ENCODE measurements at regions not wholly inside any gene's neighbourhood (a gene's known extent, or its start where the extent isn't known, plus 50 kb on each side); places are given as distances from the start of the nearest gene placed in this dataset.

DNA sequence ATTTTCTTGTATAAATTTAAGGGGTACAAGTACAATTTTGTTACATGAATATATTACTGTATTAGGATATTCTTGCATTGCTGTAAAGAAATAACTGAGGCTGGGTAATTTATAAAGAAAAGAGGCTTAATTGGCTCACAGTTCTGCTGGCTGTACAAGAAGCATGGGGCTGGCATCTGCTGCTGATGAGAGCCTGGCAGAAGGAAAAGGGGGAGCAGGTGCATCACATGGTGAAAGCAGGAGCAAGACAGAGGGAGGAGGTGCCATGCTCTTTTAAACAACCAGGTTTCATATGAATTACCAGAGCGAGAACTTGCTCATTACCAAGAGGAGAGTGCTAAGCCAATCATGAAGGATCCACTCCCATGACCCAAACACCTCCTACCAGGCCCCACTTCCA, 399.5 kb upstream of the RAB6C start:
- no peak for DNase-seq

DNA sequence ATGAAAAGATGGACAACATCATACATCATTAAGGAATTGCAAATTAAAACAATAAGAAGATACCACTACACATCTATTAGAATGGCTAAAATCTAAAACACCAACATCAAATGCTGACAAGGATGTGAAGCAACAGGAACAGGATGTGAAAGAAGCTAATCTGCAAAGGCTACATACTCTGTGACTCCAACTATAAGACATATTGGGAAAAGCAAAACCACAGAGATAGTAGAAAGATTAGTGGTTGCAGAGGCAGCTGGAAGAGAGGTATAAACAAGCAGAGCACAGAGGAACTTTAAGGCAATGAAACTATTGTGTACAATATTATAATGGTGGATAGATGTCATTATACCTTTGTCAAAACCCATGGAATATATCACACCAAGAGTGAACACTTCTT, 393.7 kb upstream of the RAB6C start:
- DNase-seq: no peak

DNA sequence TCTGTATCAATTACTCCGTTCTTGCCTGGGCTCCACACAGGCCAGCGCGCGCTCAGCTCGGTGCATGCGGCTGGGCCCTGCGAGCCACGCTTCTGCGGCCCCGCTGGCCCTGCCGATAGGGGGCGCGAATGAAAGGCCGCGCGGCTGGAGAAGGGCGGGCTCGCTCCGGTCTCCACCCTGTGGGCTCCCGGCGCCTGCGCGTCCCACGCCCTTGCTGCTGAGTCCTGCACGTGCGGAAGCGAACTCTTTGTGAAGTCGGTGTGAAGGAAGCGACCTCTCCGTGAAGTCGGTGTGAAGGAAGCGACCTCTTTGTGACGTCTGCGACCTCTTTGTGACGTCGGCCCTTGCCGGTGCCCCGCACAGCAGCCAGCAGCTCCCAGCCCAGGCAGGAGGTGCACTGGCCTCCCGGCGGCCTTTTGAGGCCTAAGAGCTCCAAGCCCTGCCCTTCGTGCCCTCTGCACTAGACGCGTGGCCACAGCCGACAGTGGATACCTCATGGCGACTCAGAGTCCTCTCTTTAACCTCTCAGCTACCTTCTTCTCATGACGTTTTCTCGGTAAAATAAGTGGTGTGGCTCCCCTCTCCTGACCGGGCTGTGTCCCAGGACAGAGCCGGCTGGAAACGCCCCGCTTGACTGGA, 391.9 kb upstream of the RAB6C start:
- DNase-seq: no peak

DNA sequence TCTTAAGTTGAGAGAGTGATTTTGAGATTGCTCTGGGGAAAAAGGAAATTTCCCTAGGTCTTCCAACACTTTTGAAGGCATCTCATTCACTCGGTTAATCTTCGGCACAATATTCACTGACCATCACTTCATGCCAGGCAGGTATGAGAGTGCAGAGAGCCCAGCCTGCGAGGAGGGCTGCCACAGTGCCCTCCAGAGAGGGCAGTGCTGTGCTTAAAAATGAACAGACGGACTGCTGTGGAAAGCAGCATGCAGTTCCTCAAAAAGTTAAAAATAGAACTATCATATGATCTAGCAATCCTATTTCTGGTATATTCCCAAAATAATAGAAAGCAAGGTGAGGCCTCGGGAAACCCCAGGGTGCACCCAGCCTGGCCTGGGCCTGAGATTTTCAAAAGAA, 374.9 kb upstream of the RAB6C start:
- no peak for DNase-seq

DNA sequence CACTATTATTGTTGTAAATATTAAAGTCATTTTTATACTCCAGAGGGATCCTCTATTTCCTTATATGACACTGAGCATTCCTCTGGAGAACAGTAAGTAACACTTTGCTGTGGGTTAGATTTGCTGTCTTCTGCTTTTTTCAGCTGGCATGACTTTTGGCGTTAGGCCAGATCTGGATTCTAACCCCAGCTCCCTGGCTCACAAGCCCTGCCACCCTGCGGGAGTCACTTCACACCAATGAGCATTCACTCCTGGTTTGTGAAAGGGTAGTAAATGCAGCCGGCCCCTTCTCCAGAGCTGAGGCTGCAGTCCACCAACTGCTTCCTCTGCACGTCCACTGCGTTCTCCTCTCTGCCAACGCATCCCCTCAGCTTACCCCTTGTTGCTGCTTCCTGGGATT, 373.8 kb upstream of the RAB6C start:
- peak; percentile 51 for DNase-seq

DNA sequence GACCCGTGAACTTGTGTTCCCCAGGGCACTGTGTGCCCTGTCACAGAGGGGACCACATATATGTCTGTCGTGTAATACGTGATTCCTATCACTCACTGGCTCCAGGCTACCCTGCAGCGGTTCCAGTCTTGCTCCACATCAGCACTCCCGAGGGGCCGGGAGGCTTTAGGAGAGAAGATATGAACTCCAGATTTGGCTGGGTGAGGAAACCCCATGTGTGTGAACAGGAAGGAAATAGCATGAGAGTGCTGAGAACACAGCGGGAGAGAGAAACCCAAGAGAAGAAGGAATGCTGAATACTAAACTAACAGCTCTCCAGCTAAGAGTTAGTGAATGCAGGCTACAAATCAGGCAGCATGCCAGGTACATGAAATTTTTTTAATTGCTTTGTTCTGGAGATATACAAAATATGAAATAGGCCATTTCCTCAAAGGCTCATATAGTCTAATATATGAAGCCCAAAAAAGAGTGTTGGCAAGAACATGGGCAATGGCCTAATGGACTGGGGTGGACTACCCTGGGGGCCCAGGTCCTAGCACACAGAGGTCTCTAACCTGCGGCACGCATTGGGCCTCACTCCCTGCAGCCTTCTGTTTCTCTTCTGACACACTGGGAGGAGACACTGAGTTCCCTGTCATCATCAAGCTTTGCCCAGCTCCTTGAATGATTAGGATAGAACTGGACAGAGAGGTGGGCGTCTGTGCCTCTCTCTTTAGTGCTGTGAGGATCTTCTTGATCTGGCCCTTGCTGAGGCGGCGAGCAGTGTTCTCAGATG, 372.8 kb upstream of the RAB6C start:
- DNase-seq: peak; percentile 18

DNA sequence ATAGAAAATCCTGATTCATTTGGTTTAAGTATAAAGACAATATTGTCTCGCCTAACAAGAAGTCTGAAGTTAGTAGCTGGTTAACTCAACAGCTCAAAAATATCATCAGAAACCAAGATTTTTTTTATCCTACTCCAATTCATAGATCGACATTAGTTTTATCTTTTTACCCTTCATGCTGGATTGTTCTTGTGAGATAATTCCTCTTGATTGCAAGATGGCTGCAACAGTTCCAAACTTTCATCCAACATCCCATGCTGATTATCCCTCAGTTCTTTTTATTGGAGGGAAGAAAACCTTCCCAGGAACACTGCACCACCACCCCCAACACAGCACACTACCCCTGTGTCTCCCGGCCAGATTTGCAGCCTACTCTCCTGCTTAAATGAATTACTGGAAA, 370.2 kb upstream of the RAB6C start:
- no peak for DNase-seq

DNA sequence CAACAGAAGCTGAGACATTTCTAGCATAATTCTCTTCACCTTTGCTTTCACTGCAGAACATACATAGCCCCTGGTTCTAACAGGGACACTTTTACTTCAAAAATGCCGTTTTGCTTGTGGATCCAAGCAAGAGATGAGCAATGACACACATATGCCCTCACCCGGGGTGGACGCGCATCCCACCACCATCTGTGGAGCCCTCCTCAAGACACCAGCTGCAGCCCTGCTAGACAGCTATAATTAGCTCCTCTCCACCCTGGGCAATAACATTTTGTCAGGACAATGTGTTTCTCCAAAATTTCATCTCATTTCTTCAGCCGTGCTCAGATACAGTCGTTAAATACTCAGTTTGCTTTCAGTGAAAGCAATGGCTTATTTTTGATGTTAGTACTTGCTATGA, 368.7 kb upstream of the RAB6C start:
- DNase-seq: peak; percentile 21

DNA sequence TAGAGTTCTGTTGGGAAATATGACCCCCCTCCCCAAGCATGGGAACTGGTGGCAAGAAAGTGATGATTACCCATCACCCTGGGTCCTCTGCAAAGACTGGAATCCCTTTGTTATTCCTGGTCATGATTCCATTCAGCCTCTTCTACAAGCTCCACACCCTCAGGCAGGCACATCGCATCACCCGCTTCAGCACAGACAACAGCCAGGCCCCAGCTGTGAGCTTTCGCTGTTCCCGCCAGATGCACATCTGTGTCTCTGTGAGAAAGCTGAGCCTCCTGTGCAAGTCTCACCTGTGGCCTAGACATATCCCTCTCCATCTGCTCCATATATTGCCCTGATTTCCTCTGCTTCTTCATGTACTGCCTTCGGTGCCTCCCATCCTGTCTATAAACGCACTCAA, 368.0 kb upstream of the RAB6C start:
- DNase-seq: no peak

DNA sequence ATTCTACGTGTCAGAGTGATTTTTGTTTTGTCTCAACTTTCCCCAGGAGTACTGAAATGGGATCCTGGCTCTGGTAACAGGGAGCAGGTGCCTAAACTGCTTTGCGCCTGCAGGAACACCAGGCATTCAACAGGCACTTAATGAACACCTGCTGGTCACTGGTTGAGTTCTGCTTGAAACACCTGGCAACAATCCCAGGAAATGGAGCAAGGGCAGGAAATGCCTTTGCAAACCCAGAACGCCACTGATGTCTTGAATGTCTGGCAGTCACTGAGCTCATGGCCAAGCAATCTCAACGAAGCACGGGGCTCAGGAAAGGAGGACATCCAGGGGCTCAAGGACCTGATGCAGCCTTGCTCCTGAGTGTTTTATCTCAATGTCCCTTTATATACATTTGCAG, 360.0 kb upstream of the RAB6C start:
- peak; percentile 53 for DNase-seq

DNA sequence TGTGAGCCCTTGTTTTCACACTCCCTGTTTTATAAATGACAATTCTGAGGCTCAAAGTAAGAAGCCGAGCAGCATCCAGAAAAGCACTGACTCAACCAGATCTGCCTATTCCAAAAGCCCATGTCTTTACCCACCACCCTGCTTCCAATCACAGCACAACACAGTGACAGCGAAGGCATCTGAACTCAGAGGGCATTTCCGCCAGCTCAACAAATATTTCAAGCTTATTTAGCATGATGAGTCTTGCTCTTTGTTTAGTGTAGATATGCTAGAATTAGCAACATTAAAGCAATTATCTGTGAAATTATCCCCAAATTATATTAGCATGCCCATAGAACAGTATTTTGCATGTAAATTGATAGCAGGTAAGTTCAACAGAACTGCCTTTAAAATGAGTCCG, 359.1 kb upstream of the RAB6C start:
- no peak for DNase-seq

DNA sequence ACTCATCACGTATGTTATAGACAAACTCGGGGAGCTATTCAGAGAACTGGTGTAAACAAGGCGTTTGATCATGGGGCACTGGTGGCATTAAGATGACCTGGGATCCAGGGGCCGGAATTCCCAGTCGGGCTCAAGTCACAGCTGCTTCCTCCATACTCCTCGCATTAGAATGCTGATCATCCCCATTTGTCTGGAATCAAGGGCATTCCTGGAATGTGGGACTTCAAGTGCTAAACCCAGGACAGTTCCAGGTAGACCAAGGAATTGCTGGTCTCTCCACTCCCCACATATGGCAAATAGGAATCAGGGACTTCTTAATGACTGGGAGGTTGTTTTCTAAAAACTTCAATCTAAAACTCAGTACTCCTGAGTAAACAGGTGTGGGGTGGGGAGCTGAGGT, 355.7 kb upstream of the RAB6C start:
- DNase-seq: no peak

DNA sequence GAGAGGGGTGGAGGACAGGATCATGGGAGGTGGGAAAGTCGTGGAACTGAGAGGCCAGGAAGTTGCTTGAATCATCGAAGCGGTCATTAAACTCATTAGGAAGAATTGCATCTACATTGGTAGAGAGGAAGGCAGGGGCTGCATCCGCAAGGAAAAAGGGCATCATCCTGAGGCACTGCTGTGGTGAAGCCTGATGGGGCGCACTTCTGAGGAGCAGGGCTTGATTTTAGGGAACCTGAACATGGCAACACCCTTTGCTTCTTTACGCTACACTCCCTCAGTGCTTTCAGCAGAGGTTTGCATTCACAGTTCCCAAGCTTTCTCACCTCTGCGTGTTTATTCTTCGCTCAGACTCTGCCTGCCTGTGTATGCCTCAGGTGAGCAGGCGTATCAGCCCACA, 352.0 kb upstream of the RAB6C start:
- no peak for DNase-seq

DNA sequence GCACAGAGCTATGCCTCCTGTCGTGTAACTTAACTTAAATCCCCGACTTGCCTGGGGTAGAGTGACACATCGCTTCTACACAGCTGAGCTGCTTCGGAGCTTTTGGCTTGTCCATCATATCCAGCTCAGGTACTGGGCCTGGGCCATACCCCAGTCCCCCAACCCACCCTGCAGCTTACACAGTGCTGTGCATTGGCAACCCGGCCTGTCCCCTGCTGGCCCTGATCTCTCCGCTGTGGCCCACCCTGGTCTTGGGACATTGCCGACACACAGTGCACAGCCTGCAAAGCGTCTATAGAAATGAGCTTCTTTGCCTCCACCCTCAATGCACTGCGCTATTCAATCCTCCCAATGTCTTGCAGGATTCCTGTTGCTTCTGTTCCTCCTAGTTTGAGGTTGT, 342.8 kb upstream of the RAB6C start:
- DNase-seq: no peak

DNA sequence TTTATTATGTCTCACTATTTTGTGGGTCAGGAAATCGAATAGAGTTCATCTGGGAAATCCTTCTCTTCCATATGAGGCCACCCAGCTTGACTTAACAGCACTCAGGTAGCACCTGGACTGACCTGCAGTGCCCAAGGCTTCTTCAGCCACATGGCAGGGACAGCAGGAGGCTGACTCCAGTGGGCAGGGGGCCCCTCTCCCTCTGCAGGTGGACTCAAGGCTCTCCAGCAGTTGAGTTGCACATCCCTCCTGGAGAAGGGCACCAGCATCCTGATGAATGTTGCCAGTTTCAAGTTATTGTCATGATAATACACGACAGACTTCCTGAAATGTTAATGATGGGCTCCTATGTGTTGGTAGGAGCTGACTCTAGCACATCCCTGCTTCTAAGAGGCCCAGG, 338.1 kb upstream of the RAB6C start:
- no peak for DNase-seq

DNA sequence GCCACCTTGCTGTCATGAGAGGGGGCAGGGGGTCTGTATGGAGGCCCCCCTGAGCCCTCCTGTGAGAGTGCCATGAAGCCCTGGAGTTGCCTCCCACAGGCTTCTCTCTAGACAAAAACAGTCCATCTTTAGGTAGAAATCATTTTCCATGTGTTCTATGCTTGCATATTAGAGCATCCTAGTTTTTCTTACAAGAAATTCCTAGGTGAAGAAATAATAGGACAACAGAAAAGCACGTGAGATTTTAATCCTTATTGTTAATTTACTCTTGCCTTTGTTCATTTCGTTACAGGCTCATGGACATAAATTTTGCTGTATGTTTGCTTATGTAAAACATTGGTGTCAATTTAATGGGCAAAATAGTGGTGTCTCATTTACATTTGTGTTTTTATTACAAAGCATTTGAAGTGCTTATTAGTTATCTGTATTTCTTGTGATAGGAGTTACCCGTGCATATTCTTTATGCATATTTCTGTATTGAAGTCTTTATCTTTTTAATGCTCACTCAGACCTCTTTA, 336.9 kb upstream of the RAB6C start:
- no peak for DNase-seq

DNA sequence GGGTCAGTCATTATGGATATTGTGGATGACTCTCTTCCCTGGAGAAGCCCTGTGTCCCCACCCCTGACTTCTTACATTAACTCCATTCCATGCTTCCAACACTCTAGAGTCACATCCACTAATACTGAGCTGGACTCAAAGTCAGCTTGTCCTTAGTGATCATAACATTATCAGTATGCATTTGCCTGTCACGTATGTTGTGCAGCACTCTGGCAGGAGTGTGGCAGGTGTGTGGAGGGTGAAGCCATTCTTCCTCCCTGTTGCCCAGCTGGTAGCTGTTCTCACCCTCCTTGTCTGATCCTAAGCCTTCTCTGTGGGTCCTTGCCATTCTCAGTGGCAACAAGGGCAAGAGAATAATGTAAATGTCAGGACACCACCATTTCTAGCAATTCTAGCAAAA, 334.1 kb upstream of the RAB6C start:
- DNase-seq: no peak

DNA sequence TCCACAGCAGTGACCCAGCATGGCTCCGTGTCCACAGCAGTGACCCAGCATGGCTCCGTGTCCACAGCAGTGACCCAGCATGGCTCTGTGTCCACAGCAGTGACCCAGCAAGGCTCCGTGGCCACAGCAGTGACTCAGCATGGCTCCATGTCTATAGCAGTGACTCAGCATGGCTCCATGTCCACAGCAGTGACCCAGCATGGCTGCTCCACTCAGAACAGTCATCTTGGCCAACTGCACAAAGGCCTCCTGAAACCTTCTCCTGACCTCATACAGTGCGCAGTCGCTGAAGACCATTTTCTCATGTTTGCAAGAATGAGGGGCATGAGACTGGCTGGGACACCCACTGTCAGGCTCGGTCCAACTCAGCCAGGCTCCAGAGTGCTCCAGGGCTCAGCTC, 333.4 kb upstream of the RAB6C start:
- DNase-seq: no peak

DNA sequence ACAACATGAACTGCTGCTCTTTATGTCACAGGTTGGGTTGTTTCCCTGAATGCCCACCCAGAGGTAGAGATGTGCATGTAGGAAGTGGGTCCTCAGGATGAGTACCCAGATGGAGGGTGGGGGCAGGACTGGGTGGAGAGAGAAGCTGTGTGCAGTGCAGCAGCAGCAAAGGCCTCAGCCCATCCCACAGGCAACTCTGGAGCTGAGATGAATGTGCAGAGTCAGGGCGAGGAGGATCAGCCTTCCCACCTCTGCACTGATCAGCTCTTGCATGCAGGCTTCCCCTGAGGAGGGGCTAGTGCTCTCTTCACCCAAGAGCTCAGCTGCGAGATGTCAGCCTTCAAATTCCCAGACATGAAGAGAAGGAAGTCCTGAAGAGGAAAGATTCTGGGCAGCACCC, 326.2 kb upstream of the RAB6C start:
- DNase-seq: no peak

DNA sequence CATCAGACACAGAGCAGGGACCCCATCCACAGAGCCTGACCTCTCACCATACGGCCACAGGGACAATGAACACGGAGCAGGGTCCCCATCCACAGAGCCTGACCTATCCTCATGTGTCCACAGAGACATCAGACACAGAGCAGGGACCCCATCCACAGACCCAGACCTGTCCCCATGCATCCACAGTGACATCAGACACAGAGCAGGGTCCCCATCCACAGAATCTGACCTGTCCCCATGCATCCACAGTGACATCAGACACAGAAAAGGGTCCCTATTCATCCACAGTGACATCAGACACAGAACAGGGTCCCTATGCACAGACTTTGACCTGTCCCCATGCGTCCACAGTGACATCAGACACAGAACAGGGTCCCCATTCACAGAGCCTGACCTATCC, 325.1 kb upstream of the RAB6C start:
- no peak for DNase-seq

DNA sequence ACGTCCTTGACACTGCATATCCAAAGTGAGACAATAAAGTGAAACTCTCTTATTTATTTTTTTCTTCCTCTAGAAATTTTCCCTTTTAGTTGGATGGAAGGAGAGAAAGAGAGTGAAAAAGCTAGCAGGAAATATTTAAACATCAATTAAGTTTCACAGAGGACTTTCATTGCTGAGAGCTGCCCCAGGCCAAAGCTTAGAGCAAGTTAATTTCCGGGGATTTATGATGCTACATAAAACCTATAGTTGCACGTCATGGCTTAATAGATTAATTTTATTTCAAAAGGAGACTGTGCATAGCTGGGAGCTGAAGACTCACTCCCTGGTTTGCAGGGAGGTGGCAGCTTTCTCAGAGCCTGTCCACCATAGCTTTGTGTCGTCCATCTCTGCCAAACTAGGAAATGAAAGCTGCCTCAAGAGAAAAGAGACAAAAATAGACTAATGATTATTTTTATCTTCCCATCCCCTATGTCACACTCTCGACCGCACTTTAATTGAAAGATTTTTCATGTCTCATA, 323.3 kb upstream of the RAB6C start:
- DNase-seq: no peak

DNA sequence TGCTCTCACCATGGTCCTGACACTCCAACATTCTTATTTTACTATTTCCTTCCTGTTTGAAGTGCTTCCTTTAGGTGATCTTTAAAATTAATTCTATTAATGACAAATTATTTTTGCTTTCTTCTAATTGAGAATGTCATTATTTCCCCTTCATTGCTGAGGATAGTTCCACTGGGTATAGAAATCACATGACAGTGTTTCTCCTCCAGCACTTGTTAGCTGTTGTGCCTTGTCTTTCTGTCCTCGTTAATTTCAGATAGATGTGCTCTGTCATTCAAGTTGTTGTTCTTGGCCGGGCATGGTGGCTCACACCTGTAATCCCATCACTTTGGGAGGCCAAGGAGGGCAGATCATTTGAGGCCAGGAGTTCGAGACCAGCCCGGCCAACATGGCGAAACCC, 321.0 kb upstream of the RAB6C start:
- no peak for DNase-seq

DNA sequence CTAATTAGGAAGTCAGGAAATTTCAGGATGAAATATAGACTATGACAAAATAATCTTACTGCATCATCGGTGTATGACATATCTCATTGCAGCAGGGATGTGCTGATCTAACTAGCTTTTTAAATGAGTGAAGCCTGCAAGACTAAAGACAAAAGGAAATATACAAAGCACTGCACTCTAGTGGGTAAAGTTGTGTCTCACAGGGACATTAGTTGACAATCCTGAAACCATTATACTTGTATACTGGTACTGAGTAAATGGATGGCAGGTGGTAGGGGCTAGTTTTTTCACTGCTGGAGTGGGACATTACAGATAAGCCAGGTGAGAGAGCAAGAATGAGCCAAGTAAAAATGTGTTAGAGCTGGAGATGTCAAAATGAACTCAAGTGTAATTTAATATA, 317.5 kb upstream of the RAB6C start:
- DNase-seq: no peak

DNA sequence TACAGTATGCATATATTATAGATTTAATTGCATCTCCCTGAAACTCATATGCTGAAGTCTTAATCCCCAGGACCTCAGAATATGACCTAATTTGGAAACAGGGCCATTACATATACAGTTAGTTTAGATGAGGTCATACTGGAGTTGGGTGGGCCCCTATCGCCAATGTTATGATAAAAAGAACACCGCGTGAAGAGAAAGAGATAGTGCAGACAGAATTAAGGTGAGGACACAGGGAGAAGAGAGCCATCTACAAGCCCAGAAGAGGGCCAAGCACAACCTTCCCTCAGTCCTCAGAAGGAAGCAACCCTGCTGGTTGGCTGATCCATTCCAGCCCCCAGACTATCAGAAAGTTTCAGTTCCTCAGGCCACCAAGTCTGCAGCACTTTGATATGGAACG, 311.9 kb upstream of the RAB6C start:
- no peak for DNase-seq

Data from tongue (tissue), 1 donor.